Neuronal stem cell (in vitro differentiated cells): ENCODE measurements at regions not wholly inside any gene's neighbourhood (a gene's known extent, or its start where the extent isn't known, plus 50 kb on each side); places are given as distances from the start of the nearest gene placed in this dataset.

Source experiments
- DNase-seq: peaks from one replicate; pipeline ENCODE4 v3.0.0-alpha.2; 2013; ENCODE audit warnings: low spot score
- H2AFZ ChIP-seq: one replicate; pipeline ENCODE4 v1.6.1; 2013; ENCODE audit warnings: mild to moderate bottlenecking, low read length, inconsistent platforms
- H2AK5ac ChIP-seq: 2 replicates; pipeline ENCODE4 v1.6.1; 2013; ENCODE audit warnings: low read depth, mild to moderate bottlenecking, inconsistent platforms, low read length, moderate library complexity, mixed read lengths
- H2BK120ac ChIP-seq: 2 replicates; pipeline ENCODE4 v1.6.1; 2013; ENCODE audit warnings: low read depth, mild to moderate bottlenecking, inconsistent platforms, low read length, moderate library complexity, mixed read lengths
- H2BK12ac ChIP-seq: one replicate; pipeline ENCODE4 v1.6.1; 2013; ENCODE audit warnings: low read length, inconsistent platforms
- H2BK15ac ChIP-seq: 2 replicates; pipeline ENCODE4 v1.6.1; 2013; ENCODE audit warnings: mild to moderate bottlenecking, low read length, inconsistent platforms, mixed read lengths
- H2BK5ac ChIP-seq: one replicate; pipeline ENCODE4 v1.6.1; 2013; ENCODE audit warnings: inconsistent platforms, mild to moderate bottlenecking, low read length, moderate library complexity
- H3K14ac ChIP-seq: one replicate; pipeline ENCODE4 v1.6.1; 2013; ENCODE audit warnings: low read length, inconsistent platforms
- H3K18ac ChIP-seq: 2 replicates; pipeline ENCODE4 v1.6.1; 2013; ENCODE audit warnings: low read length, inconsistent platforms
- H3K23ac ChIP-seq: 2 replicates; pipeline ENCODE4 v1.6.1; 2013; ENCODE audit warnings: low read depth, mild to moderate bottlenecking, mixed read lengths, low read length, inconsistent platforms; ENCODE audit not compliant: poor library complexity
- H3K27ac ChIP-seq: replicated peaks from 3 replicates; pipeline ENCODE4 v1.5.1; 2013; ENCODE audit warnings: low read length, inconsistent platforms
- H3K27me3 ChIP-seq, 3 experiments: 2 replicates each; pipeline ENCODE4 v1.6.1; 2013; ENCODE audit warnings: low read length in 3 of 3, mild to moderate bottlenecking in 2 of 3, inconsistent platforms in 1 of 3, low read depth in 1 of 3, mixed read lengths in 1 of 3, moderate library complexity in 1 of 3; ENCODE audit not compliant: control insufficient read depth in 3 of 3, insufficient read depth in 3 of 3
- H3K36me3 ChIP-seq, 2 donors: replicated peaks in 1 of 2; 2 replicates each; pipeline ENCODE4 v1.6.1; 2013; ENCODE audit warnings: low read length in 2 of 2; ENCODE audit not compliant: control insufficient read depth in 2 of 2, insufficient read depth in 2 of 2
- H3K4ac ChIP-seq: 2 replicates; pipeline ENCODE4 v1.6.1; 2013; ENCODE audit warnings: inconsistent platforms, mild to moderate bottlenecking, low read length, moderate library complexity
- H3K4me1 ChIP-seq, 2 donors: 1 replicate in 1 of 2; 2 replicates in 1 of 2; pipeline ENCODE4 v1.6.1; 2013; ENCODE audit warnings: low read length in 2 of 2, low read depth in 1 of 2; ENCODE audit not compliant: control insufficient read depth in 2 of 2, insufficient read depth in 1 of 2
- H3K4me2 ChIP-seq: one replicate; pipeline ENCODE4 v1.6.1; 2013; ENCODE audit warnings: mild to moderate bottlenecking, low read length, inconsistent platforms; ENCODE audit not compliant: insufficient read depth, poor library complexity, severe bottlenecking
- H3K4me3 ChIP-seq, 2 donors: 2 replicates each; pipeline ENCODE4 v1.5.1; 2013; ENCODE audit warnings: low read length in 2 of 2, mild to moderate bottlenecking in 2 of 2, inconsistent platforms in 1 of 2, moderate library complexity in 1 of 2
- H3K79me1 ChIP-seq: one replicate; pipeline ENCODE4 v1.6.1; 2013; ENCODE audit warnings: low read depth, mild to moderate bottlenecking, inconsistent platforms, low read length, moderate library complexity
- H3K9ac ChIP-seq: one replicate; pipeline ENCODE4 v1.6.1; 2013; ENCODE audit warnings: mild to moderate bottlenecking, low read depth, low read length, inconsistent platforms; ENCODE audit not compliant: poor library complexity
- H3K9me3 ChIP-seq, 2 donors: replicated peaks in 1 of 2; 2 replicates each; pipeline versions ENCODE3 to v1.6.1; 2013; ENCODE audit warnings: low read length in 2 of 2, mild to moderate bottlenecking in 2 of 2, inconsistent platforms in 1 of 2, low read depth in 1 of 2, mixed read lengths in 1 of 2, moderate library complexity in 1 of 2; ENCODE audit not compliant: control insufficient read depth in 2 of 2, insufficient read depth in 1 of 2
- H4K8ac ChIP-seq: one replicate; pipeline ENCODE4 v1.6.1; 2013; ENCODE audit warnings: low read depth, mild to moderate bottlenecking, inconsistent platforms, low read length, moderate library complexity
- H4K91ac ChIP-seq: one replicate; pipeline ENCODE4 v1.6.1; 2013; ENCODE audit warnings: low read length, low read depth, mild to moderate bottlenecking, inconsistent platforms; ENCODE audit not compliant: poor library complexity
- WGBS, 2 donors: extraction: QIAGEN DNeasy Blood & Tissue Kit; methylation state at CpG; one replicate each; pipeline ENCODE4 v1.1.7; 2013; ENCODE audit warnings: missing lambda C conversion rate in 2 of 2, mixed read lengths in 1 of 2; ENCODE audit not compliant: insufficient read length in 2 of 2, insufficient replicate concordance in 1 of 2; ENCODE audit errors: extremely low coverage in 2 of 2; 5-methylcytosine and 5-hydroxymethylcytosine counted together

GRCh38 chr13:58134525-58134924 lies 503.0 kb downstream of the PCDH17 start:
- Histone ChIP-seq H3K27ac (no peak overlapping the region), H3K4me1 (peaks cover 0 to 9% of the 10 kb centered on the region in 2 donors), H3K27me3 (no peaks in the 10 kb centered on the region), H3K4me2 (no peak overlapping the region), H2AK5ac (peak overlapping the region; percentile 1), H3K4ac (no peak overlapping the region), H2BK15ac (peak overlapping the region; percentile 46), H3K36me3 (no peaks in the 10 kb centered on the region), H3K23ac (no peak overlapping the region), H2AFZ (peak overlapping the region; percentile 63), H2BK120ac (no peak overlapping the region), H4K8ac (no peak overlapping the region), H4K91ac (no peak overlapping the region), H3K14ac (no peak overlapping the region), H3K18ac (peak overlapping the region; percentile 23), H3K79me1 (no peaks in the 10 kb centered on the region), H3K9me3 (peaks cover 0 to 6% of the 10 kb centered on the region in 2 donors), H2BK5ac (no peak overlapping the region), H3K4me3 (no peak overlapping the region), H3K9ac (no peak overlapping the region), H2BK12ac (no peak overlapping the region)
- no peak for DNase-seq
- WGBS, 2 donors, result no CpG with 5 or more reads among the region's 5 CpGs

- Histone ChIP-seq H3K9me3 (no peaks in the 10 kb centered on the region), H3K27ac (no peak overlapping the region), H2BK12ac (no peak overlapping the region), H2AFZ (no peak overlapping the region), H3K4me3 (no peak overlapping the region), H3K23ac (no peak overlapping the region), H3K18ac (no peak overlapping the region), H2BK15ac (no peak overlapping the region), H3K9ac (no peak overlapping the region), H4K91ac (no peak overlapping the region), H3K4ac (no peak overlapping the region), H2BK120ac (no peak overlapping the region), H3K36me3 (no peaks in the 10 kb centered on the region), H4K8ac (no peak overlapping the region), H2BK5ac (no peak overlapping the region), H2AK5ac (no peak overlapping the region), H3K4me1 (no peaks in the 10 kb centered on the region), H3K27me3 (no peaks in the 10 kb centered on the region), H3K14ac (no peak overlapping the region), H3K4me2 (no peak overlapping the region), H3K79me1 (no peaks in the 10 kb centered on the region)
- DNase-seq, result no peak
- WGBS, 2 donors, result no CpG with 5 or more reads among the region's 1 CpG
Observed at GRCh38 chr13:58142952-58143351, 511.4 kb downstream of the PCDH17 start.

- H3K4me3 ChIP-seq, result no peak overlapping the region
- no peaks in the 10 kb centered on the region for H3K4me1 ChIP-seq
- no peaks in the 10 kb centered on the region for H3K9me3 ChIP-seq
- no peak overlapping the region for H3K4ac ChIP-seq
- H2AFZ ChIP-seq, result no peak overlapping the region
- no peak overlapping the region for H3K27ac ChIP-seq
- no peak overlapping the region for H2BK5ac ChIP-seq
- H3K18ac ChIP-seq, result peak overlapping the region; percentile 83
- H3K27me3 ChIP-seq, result no peaks in the 10 kb centered on the region
- no peak overlapping the region for H3K23ac ChIP-seq
- no CpG with 5 or more reads among the region's 12 CpGs for WGBS, 2 donors
- H3K9ac ChIP-seq, result no peak overlapping the region
- no peak for DNase-seq
- H2BK120ac ChIP-seq, result no peak overlapping the region
- H4K91ac ChIP-seq, result no peak overlapping the region
- H2AK5ac ChIP-seq, result no peak overlapping the region
- no peaks in the 10 kb centered on the region for H3K36me3 ChIP-seq
- H4K8ac ChIP-seq, result no peak overlapping the region
- H3K14ac ChIP-seq, result no peak overlapping the region
- H2BK12ac ChIP-seq, result no peak overlapping the region
- H2BK15ac ChIP-seq, result no peak overlapping the region
- no peak overlapping the region for H3K4me2 ChIP-seq
- no peaks in the 10 kb centered on the region for H3K79me1 ChIP-seq
Observed at GRCh38 chr13:58144616-58145015, 513.1 kb downstream of the PCDH17 start.

- H3K4me2 ChIP-seq, result no peak overlapping the region
- H4K8ac ChIP-seq, result no peak overlapping the region
- no peak overlapping the region for H2BK15ac ChIP-seq
- no peaks in the 10 kb centered on the region for H3K9me3 ChIP-seq
- no peak overlapping the region for H3K4me3 ChIP-seq
- no peaks in the 10 kb centered on the region for H3K79me1 ChIP-seq
- no peak overlapping the region for H3K18ac ChIP-seq
- H2BK5ac ChIP-seq, result no peak overlapping the region
- no peak overlapping the region for H3K14ac ChIP-seq
- no CpG with 5 or more reads among the region's 2 CpGs for WGBS, 2 donors
- no peak overlapping the region for H3K4ac ChIP-seq
- no peaks in the 10 kb centered on the region for H3K36me3 ChIP-seq
- H3K23ac ChIP-seq, result no peak overlapping the region
- H3K9ac ChIP-seq, result no peak overlapping the region
- no peak overlapping the region for H2AK5ac ChIP-seq
- H2AFZ ChIP-seq, result peak overlapping the region; percentile 79
- DNase-seq, result no peak
- H3K27me3 ChIP-seq, result no peaks in the 10 kb centered on the region
- no peak overlapping the region for H3K27ac ChIP-seq
- H2BK12ac ChIP-seq, result no peak overlapping the region
- no peak overlapping the region for H2BK120ac ChIP-seq
- H3K4me1 ChIP-seq, result peaks cover 0 to 2% of the 10 kb centered on the region in 2 donors
- no peak overlapping the region for H4K91ac ChIP-seq
Observed at GRCh38 chr13:58151452-58151851, 519.9 kb downstream of the PCDH17 start.
